GM15510 (cell line): ENCODE measurements at regions not wholly inside any gene's neighbourhood (a gene's known extent, or its start where the extent isn't known, plus 50 kb on each side); places are given as distances from the start of the nearest gene placed in this dataset.

Experiments
- POLR2A ChIP-seq: IDR thresholded peaks from 3 replicates; pipeline ENCODE4 v1.6.1; 2011; ENCODE audit warnings: borderline replicate concordance; ENCODE audit not compliant: insufficient read length; ENCODE audit errors: extremely low read depth

GRCh38 chr2:134117676-134118075, 136.2 kb upstream of the MGAT5 start:
- TF ChIP-seq POLR2A = no peak

GRCh38 chr2:134118279-134119116, 135.4 kb upstream of the MGAT5 start:
- TF ChIP-seq POLR2A = no peak

- TF ChIP-seq POLR2A = no peak
Measured at GRCh38 chr2:134119117-134119712, 134.7 kb upstream of the MGAT5 start.

GRCh38 chr2:134119713-134120405, 134.0 kb upstream of the MGAT5 start:
- peak; percentile 66 for TF ChIP-seq POLR2A

GRCh38 chr2:134120406-134120732, 133.5 kb upstream of the MGAT5 start:
- no peak for TF ChIP-seq POLR2A

GRCh38 chr2:134120733-134121630, 132.9 kb upstream of the MGAT5 start:
- TF ChIP-seq POLR2A = peak; percentile 35

GRCh38 chr2:134122610-134123009, 131.3 kb upstream of the MGAT5 start:
- TF ChIP-seq POLR2A = no peak

GRCh38 chr2:134123332-134123731, 130.5 kb upstream of the MGAT5 start:
- TF ChIP-seq POLR2A = no peak

GRCh38 chr2:134124047-134124753, 129.7 kb upstream of the MGAT5 start:
- TF ChIP-seq POLR2A = no peak

- no peak for TF ChIP-seq POLR2A
Measured at GRCh38 chr2:134127496-134127895, 126.4 kb upstream of the MGAT5 start.

- TF ChIP-seq POLR2A = no peak
Measured at GRCh38 chr2:134128746-134129145, 125.1 kb upstream of the MGAT5 start.

GRCh38 chr2:134129900-134130537, 123.9 kb upstream of the MGAT5 start:
- no peak for TF ChIP-seq POLR2A

- no peak for TF ChIP-seq POLR2A
Measured at GRCh38 chr2:134131681-134132489, 122.0 kb upstream of the MGAT5 start.
